NCI-H524 treated with DMSO at 0.1 percent for 48 hours (cell line): ENCODE measurements at regions not wholly inside any gene's neighbourhood (a gene's known extent, or its start where the extent isn't known, plus 50 kb on each side); places are given as distances from the start of the nearest gene placed in this dataset.
"Not testable (repeated sequence)": the region's sequence is repeated elsewhere in the genome, so short reads cannot be mapped to it uniquely, and the experiment has no call there.

Experiments
- DNase-seq: peaks from one replicate; lab custom pipeline; 2025; lab: John Stamatoyannopoulos, UW

GRCh38 chr5:37962389-37962788 lies 122.5 kb upstream of the GDNF start:
- no peak for DNase-seq

- no peak for DNase-seq
These were observed 117.4 kb upstream of the GDNF start for GRCh38 chr5:37957218-37957617.

- no peak for DNase-seq
These were observed 115.9 kb upstream of the GDNF start for GRCh38 chr5:37955748-37956147.

- no peak for DNase-seq
These were observed 114.7 kb upstream of the GDNF start for GRCh38 chr5:37954561-37954960.

- DNase-seq: no peak
These were observed 112.3 kb upstream of the GDNF start for GRCh38 chr5:37951946-37952721.

- DNase-seq: no peak
These were observed 110.6 kb upstream of the GDNF start for GRCh38 chr5:37950436-37950835.

- DNase-seq: no peak
These were observed 105.6 kb upstream of the GDNF start for GRCh38 chr5:37945446-37945845.

- DNase-seq: not testable (repeated sequence)
These were observed 103.3 kb upstream of the GDNF start for GRCh38 chr5:37943136-37943535.

- DNase-seq: no peak
These were observed 101.2 kb upstream of the GDNF start for GRCh38 chr5:37940931-37941623.

GRCh38 chr5:37938861-37939260 lies 99.0 kb upstream of the GDNF start:
- DNase-seq: no peak

- peak; percentile 95 for DNase-seq
These were observed 98.4 kb upstream of the GDNF start for GRCh38 chr5:37938076-37938852.

- no peak for DNase-seq
These were observed 96.2 kb upstream of the GDNF start for GRCh38 chr5:37936091-37936490.

- DNase-seq: no peak
These were observed 93.7 kb upstream of the GDNF start for GRCh38 chr5:37933576-37933975.

- no peak for DNase-seq
These were observed 92.6 kb upstream of the GDNF start for GRCh38 chr5:37932450-37932849.

- no peak for DNase-seq
These were observed 91.7 kb upstream of the GDNF start for GRCh38 chr5:37931541-37931940.

- DNase-seq: no peak
These were observed 90.5 kb upstream of the GDNF start for GRCh38 chr5:37930350-37930749.

GRCh38 chr5:37929791-37930190 lies 90.0 kb upstream of the GDNF start:
- no peak for DNase-seq

GRCh38 chr5:37927753-37928152 lies 87.9 kb upstream of the GDNF start:
- DNase-seq: not testable (repeated sequence)

- peak; percentile 32 for DNase-seq
These were observed 86.9 kb upstream of the GDNF start for GRCh38 chr5:37926732-37927131.

GRCh38 chr5:37921452-37921851 lies 81.6 kb upstream of the GDNF start:
- no peak for DNase-seq

GRCh38 chr5:37918424-37918823 lies 78.6 kb upstream of the GDNF start:
- DNase-seq: no peak

GRCh38 chr5:37916525-37916924 lies 76.7 kb upstream of the GDNF start:
- no peak for DNase-seq
